GM18507 (cell line): ENCODE measurements at regions not wholly inside any gene's neighbourhood (a gene's known extent, or its start where the extent isn't known, plus 50 kb on each side); places are given as distances from the start of the nearest gene placed in this dataset.

Experiments
- DNase-seq: peaks from one replicate; pipeline ENCODE4 v3.0.0; 2011; ENCODE audit warnings: low read depth; ENCODE audit not compliant: insufficient read length; ENCODE audit errors: extremely low spot score
- FAIRE-seq: peaks from 2 replicates; lab custom pipeline; 2011; peaks lifted over from hg19 to GRCh38; lab: Jason Lieb, UNC

DNA sequence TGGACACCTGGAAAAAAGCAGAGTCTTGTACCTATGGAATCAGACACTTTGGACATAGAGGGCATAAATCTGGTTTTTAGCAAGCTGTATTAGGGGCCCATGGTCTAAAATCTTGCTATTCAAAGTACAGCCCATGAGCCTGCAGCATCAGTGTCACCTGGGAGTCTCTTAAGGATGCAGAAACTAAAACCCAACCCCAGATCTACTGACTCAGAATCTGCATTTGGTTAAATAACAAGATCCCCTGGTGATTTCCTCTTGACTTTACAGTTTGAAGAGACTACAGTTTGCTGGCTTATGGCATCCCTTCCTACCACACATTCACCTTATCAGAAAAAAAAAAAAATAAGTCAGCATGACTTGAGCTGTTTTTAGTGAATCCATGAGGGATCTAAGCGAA lies 74.9 kb upstream of the NR2F2 start:
- FAIRE-seq, result no peak
- DNase-seq, result no peak

- FAIRE-seq, result no peak
- no peak for DNase-seq
These were observed 68.9 kb upstream of the NR2F2 start for GRCh38 chr15:96261575-96262034.

- FAIRE-seq (no peak), DNase-seq (no peak)
These were observed 68.4 kb upstream of the NR2F2 start for GRCh38 chr15:96262097-96262496.

DNA sequence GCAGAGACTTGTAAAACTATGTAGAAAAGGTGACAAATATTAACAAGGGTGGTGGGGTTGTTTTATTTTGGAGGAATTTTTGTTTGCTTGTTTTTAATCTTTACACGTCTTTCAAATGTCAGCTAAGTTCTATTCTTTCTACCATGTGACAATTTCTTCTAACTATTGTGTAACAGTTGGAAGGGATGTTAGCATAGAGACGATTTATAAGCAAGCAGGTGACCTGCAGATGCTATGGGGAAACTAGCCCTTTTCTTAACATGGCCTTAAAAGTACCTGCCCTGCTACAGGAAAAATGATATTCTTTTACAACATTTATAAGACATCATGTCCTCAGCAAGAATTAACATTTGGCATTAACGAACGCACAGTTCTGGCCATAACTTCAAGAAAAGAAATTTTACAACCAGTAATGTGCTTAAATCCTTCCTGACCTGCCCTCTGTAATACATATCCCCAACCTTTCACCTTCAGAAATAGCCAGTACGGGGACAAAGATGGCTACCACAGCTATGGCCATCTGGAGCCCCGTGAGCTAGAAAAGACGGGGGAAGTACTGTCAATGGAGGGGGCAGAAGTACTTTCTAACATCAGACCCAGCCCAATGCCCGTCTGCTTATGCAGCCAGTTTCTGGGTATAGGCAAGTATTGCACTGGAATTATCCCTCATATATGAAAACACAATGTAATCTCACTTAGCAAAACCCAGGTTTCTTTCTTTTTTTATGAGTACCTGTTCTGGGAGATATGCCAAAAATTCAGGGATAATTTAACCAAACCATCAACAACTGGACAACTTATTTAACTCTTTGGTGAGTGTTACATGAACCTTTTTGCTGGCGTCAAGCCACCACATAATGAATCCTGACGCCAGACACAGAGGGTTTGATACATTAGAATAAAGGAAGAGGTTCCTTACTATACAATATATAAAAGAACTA lies 67.7 kb upstream of the NR2F2 start:
- DNase-seq (no peak), FAIRE-seq (no peak)

GRCh38 chr15:96264351-96264798 lies 66.1 kb upstream of the NR2F2 start:
- FAIRE-seq (no peak), DNase-seq (no peak)

GRCh38 chr15:96264801-96265515 lies 65.5 kb upstream of the NR2F2 start:
- FAIRE-seq, result no peak

DNA sequence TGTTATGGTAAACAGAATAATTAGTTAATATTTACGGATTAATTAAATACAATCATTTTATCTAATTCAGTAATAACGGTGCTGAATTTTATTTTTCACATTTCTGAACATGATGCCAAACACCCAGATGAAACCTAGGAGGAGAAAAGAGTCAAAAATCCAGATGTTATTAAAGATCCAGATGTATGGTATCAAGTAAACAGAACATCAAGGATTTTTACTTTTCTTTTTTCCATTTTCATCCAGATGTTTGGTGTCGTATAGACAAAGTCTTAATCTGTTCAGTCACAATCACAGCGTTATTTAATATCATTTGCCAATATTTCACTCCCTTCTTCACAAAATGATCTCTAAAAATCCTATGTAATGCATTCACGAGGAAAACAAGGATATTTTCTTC lies 64.0 kb upstream of the NR2F2 start:
- FAIRE-seq (no peak), DNase-seq (no peak)

More at GRCh38 chr15:96264801-96265515, 65.5 kb upstream of the NR2F2 start:
- DNase-seq, result no peak

DNA sequence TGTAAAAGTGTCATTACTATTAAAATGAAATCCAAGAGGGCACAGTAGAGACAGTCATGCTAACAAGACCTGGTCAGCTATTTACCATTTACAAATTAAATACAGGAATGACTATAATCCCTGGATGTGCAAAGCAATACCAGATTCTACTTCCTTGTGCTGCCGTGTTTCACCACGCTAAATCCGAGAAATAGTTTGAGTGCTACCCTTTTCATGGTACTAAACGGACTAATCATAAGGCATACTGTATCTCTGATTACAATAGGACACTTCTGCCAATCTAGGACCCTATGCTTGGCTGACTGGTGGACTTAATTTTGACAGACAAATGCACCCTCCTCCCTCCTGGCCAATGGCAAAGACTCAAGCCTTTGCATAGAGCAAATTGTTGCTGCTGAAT lies 63.0 kb upstream of the NR2F2 start:
- FAIRE-seq (no peak), DNase-seq (no peak)

- FAIRE-seq (no peak), DNase-seq (no peak)
These were observed 61.9 kb upstream of the NR2F2 start for GRCh38 chr15:96268442-96269204.

GRCh38 chr15:96270581-96271172 lies 59.8 kb upstream of the NR2F2 start:
- DNase-seq (no peak), FAIRE-seq (no peak)

DNA sequence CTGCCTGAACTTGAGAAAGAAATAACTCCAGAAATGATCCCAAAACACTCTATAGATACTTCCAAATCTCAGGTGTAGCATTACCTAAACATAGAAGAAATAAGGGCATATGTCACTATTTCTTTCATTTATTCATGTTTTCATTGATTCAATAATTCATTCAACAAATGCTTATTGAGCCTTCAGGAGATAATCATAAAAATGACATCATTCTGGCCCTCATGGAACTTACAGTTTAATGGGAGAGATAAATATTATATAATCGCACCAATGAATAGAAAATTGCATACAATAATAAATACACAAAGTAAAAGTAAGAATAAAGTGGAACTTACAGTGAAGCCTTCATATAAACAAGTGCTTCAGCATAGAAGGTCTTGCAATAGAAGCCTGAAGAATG lies 58.1 kb upstream of the NR2F2 start:
- FAIRE-seq, result no peak
- no peak for DNase-seq

DNA sequence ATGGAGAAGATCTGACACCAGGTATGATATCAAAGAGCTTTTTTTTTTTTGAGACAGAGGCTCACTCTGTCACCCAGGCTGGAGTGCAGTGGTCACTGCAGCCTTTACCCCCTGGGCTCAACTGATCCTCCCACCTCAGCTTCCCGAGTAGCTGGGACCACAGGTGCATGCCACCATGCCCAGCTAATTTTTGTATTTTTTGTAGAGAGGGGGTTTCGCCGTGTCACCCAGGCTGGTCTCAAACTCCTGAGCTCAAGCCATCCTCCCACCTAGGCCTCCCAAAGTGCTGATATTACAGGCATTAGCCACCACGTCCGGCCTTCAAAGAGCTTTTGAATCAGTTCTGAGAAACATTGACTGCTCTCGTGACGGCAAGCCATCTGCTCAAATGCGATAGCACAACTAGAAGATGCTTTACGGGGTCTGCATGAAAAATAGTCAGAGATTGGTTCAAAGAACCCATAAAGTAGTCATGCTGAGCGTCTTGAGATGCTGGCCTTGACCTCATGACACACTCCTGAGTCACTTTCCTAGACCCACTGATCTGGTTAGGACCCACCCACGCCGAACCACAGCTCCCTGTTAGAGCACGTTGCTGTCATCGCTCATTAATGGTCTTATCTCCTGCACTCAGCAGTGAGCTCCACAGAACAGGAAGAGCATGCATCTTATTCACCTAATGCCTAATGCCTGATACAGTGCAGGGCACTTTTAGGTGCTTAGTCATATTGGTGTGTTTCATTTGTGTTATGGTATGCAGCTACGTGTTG lies 57.0 kb upstream of the NR2F2 start:
- no peak for FAIRE-seq
- DNase-seq, result no peak

- DNase-seq, result no peak
- FAIRE-seq, result no peak
These were observed 56.4 kb upstream of the NR2F2 start for GRCh38 chr15:96274087-96274440.

DNA sequence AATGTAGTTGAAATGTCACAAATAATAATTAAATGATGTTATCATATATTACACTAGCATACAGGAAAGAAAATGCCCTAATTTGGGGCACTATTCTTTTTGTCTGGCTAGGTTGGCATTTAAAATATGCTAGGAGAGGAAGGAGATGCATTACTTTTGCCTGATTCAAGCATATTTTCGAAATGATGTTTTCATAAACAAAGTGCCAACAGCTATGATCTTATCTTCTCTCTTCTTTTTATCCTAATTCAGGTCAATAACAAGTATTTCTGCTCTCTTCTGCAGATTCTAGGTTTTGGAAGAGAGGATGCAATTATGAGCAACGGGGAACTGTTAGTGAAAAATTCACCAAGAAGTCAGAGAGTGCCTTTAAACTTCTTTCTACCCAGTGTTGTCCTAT lies 55.8 kb upstream of the NR2F2 start:
- no peak for FAIRE-seq
- no peak for DNase-seq

DNA sequence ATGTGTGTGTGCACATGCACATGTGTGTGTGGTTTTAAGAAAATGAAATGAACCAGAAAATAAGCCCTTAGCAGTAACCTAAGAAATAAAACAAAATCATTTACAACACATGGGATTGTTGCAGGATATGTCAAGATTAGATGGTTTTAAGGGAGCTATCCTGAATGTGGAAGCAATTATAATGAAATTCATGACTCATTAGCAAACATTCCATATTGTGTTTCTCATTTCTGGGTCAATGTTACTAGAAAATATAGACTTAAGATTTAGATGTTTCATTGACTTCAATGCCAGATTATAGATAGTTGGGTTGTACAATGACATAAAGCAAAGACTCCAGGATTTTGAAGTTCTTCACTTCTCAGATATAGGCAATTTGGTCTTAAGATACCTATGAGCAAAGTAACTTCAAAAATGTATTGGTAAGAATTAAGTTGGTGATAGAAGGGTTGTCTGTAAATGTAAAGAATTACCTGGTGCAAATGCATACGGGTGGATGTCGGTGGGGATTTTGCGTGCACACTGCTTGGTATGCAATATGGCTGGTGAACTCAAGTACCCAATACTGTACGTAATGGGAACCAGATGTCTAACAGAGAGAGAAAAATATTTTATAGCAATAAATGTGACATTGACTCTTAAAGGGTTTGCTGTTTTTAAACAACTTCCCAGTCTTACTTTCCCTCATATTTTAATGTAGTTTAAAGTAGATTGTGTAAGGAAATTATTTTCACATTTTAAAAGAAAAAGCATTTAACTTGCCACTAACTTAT lies 53.9 kb upstream of the NR2F2 start:
- DNase-seq, result no peak
- FAIRE-seq, result no peak
